Ovary (tissue), 7 donors: ENCODE measurements at regions not wholly inside any gene's neighbourhood (a gene's known extent, or its start where the extent isn't known, plus 50 kb on each side); places are given as distances from the start of the nearest gene placed in this dataset.
A peak's percentile ranks its signal among the peaks of the same experiment; 100 is the strongest.

Experiments
- DNase-seq, 5 donors: peaks; one replicate each; pipeline ENCODE4 v3.0.0-alpha.2; 2019 to 2020
- H3K27ac ChIP-seq, 2 donors: fragments of 200-600 bp; one replicate each; pipeline versions ENCODE4 v1.5.1 to v1.8.0; 2019 to 2022
- H3K27me3 ChIP-seq: fragments of 200-600 bp; one replicate; pipeline ENCODE4 v1.8.0; 2022
- H3K36me3 ChIP-seq: fragments of 200-600 bp; sonication (generic); one replicate; pipeline ENCODE4 v1.5.1; 2019
- H3K4me1 ChIP-seq: one replicate; pipeline ENCODE4 v1.8.1; 2013; ENCODE audit warnings: mild to moderate bottlenecking, moderate library complexity; ENCODE audit not compliant: insufficient read depth
- H3K4me3 ChIP-seq: fragments of 200-600 bp; sonication (generic); one replicate; pipeline ENCODE4 v1.5.1; 2017
- H3K9me3 ChIP-seq, 2 donors: fragments of 200-600 bp in 1 of 2; sonication (generic) in 1 of 2; one replicate each; pipeline versions ENCODE4 v1.5.1 to v1.8.1; 2013 to 2019; ENCODE audit warnings: mild to moderate bottlenecking in 1 of 2, moderate library complexity in 1 of 2
- EP300 ChIP-seq: sonication (generic); formaldehyde crosslinking; IDR thresholded peaks from one replicate; pipeline ENCODE4 v1.6.1; 2017; ENCODE audit warnings: antibody characterized with exemption
- POLR2A ChIP-seq: fragments of 450-650 bp; IDR thresholded peaks from one replicate; pipeline ENCODE4 v1.6.1; 2017; ENCODE audit warnings: antibody characterized with exemption, mild to moderate bottlenecking, moderate library complexity
- WGBS, 3 donors: extraction: QIAGEN DNeasy Blood & Tissue Kit in 1 of 3; methylation state at CpG; one replicate each; pipeline versions ENCODE4 v1.1.5 to v1.1.7; 2013 to 2017; 5-methylcytosine and 5-hydroxymethylcytosine counted together
- intact Hi-C, 4 donors: fragments of 100-400 bp; cut with DNase I; formaldehyde crosslinking; loops; one replicate each; pipeline versions ENCODE4 v1.11.0 to v1.15.1; 2022 to 2023
- TF ChIP-seq, protein P1 (sequence below), 3 donors: fragments of 450-650 bp in 2 of 3; fragments of 200-600 bp in 1 of 3; IDR thresholded peaks; one replicate each; pipeline versions ENCODE4 v1.5.1 to v1.8.0; 2016 to 2022; ENCODE audit warnings: antibody characterized with exemption in 3 of 3, mild to moderate bottlenecking in 1 of 3
- donor health status: DM: no; HTN: no; CAD: no; lungs with moderate emphysema.
- donor health status: DM: no; HTN: no; CAD: no.
- donor health status: Bipolar disorder and iron deficiency.
- donor health status: DM: no; HTN: no; CAD: no.
- donor health status: DM: yes; HTN: yes; CAD: no.

DNA sequence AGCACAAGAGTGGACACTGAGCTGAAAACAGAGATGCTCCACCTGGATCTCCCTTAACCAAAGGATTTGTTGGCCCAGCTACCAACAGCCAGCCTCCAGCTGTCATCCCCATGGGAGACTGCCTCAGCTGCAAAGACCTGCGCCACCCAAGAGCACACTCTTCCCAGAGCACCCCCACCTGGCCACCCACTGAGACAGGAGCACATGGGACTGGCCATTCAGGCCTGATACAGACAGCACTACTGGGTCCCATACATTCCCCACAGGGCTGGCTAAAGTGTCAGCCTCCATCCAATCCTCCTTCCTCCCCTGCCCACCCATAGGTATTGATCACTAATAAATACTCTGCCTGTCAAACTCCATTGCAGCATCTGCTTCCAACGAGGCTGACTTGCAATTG lies 241.5 kb downstream of the BCL11B start:
- Histone ChIP-seq H3K27me3 (no peaks in the 10 kb centered on the region), H3K36me3 (no peaks in the 10 kb centered on the region), H3K4me1 (no peaks in the 10 kb centered on the region), H3K4me3 (no peak overlapping the region), H3K27ac (no peak overlapping the region), H3K9me3 (no peaks in the 10 kb centered on the region)
- TF ChIP-seq EP300 = no peak
- TF ChIP-seq, protein P1, sequence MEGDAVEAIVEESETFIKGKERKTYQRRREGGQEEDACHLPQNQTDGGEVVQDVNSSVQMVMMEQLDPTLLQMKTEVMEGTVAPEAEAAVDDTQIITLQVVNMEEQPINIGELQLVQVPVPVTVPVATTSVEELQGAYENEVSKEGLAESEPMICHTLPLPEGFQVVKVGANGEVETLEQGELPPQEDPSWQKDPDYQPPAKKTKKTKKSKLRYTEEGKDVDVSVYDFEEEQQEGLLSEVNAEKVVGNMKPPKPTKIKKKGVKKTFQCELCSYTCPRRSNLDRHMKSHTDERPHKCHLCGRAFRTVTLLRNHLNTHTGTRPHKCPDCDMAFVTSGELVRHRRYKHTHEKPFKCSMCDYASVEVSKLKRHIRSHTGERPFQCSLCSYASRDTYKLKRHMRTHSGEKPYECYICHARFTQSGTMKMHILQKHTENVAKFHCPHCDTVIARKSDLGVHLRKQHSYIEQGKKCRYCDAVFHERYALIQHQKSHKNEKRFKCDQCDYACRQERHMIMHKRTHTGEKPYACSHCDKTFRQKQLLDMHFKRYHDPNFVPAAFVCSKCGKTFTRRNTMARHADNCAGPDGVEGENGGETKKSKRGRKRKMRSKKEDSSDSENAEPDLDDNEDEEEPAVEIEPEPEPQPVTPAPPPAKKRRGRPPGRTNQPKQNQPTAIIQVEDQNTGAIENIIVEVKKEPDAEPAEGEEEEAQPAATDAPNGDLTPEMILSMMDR (IDR thresholded peaks at IDR 0.05) = no peak
- TF ChIP-seq POLR2A = no peak
- WGBS, 3 donors = 59 to 73% (median 67%) methylated on average over 2 of the region's 2 CpGs
- DNase-seq = no peak
- intact Hi-C loops = no loop called here

DNA sequence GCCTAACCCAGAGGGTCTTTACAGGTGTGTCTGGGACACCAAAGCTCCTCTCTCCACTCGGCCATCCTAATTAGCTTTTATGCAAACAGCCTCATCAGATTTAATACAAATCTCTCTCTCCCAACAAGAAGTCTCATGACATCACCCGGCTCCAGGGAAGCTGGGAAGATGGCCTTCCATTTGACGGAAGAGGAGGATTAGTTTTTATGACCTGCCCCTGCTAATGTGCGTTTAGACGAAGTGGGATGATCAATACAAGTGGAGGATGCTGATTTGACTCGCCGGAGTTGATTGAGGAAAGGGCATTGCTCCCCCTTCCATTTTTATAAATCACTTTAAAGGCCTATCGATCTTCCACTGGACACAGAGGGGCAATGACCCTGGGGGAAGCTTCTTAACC lies 239.2 kb downstream of the BCL11B start:
- Histone ChIP-seq H3K36me3 (no peaks in the 10 kb centered on the region), H3K4me1 (no peaks in the 10 kb centered on the region), H3K27ac (no peak overlapping the region), H3K4me3 (no peak overlapping the region), H3K9me3 (no peaks in the 10 kb centered on the region), H3K27me3 (no peaks in the 10 kb centered on the region)
- intact Hi-C loops = no loop called here
- 74 to 82% (median 74%) methylated on average over 8 of the region's 8 CpGs for WGBS, 3 donors
- no peak for DNase-seq
- TF ChIP-seq POLR2A (no peak), EP300 (no peak)
- TF ChIP-seq, protein P1 (IDR thresholded peaks at IDR 0.05) = no peak

DNA sequence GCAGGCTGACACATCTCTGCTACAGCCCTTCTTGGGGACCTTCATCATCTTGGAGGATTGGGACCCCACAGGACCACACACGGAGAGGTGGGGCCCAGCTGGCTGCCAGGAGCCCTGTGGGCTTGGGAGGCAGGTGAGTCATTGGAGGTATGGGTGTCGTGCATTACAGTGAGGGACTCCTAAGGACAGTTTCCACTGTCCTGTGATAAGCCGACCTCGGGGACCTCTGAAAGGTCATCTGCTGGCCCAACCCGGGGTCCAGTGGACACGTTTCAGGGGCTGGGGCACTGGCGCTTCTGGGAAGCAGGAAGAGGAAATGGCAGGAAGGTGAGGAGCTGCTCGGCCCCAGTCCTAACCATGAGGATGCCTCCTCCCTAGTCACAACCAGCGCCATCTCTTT lies 238.0 kb downstream of the BCL11B start:
- Histone ChIP-seq H3K4me3 (no peak overlapping the region), H3K27ac (no peak overlapping the region), H3K27me3 (no peaks in the 10 kb centered on the region), H3K4me1 (no peaks in the 10 kb centered on the region), H3K36me3 (no peaks in the 10 kb centered on the region), H3K9me3 (no peaks in the 10 kb centered on the region)
- DNase-seq = no peak
- 88 to 95% (median 91%) methylated on average over 9 of the region's 9 CpGs for WGBS, 3 donors
- TF ChIP-seq EP300 = no peak
- TF ChIP-seq, protein P1 (IDR thresholded peaks at IDR 0.05) = no peak
- TF ChIP-seq POLR2A = no peak
- intact Hi-C loops = no loop called here

DNA sequence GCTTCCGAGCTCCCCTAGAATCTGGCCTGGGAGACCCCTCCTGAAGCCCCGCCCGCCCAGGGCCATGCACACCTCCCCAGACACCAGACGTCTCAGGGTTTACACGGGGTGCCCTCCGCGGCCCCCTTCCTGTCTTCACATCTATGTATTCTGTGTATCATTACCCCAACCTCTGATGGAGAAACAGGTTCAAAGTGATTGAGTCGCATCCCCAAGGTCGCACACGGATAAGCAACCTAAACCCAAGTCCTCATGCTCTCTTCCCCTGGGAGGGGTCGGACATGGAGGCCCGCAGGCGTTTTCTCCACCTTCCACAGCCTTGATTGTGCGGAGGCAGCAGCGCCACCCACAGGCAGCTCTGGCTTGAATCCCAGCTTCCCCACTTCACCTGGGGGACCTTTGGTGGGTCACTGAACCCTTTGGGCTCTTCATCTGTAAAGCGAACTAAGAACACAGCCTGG lies 237.3 kb downstream of the BCL11B start:
- 86 to 90% (median 86%) methylated on average over 16 of the region's 16 CpGs for WGBS, 3 donors
- TF ChIP-seq POLR2A = no peak
- no peak for TF ChIP-seq EP300
- intact Hi-C loops = no loop called here
- no peaks in the 10 kb centered on the region for H3K27me3 ChIP-seq
- no peaks in the 10 kb centered on the region for H3K4me1 ChIP-seq
- DNase-seq = no peak
- H3K4me3 ChIP-seq = no peak overlapping the region
- no peak overlapping the region for H3K27ac ChIP-seq
- H3K9me3 ChIP-seq = no peaks in the 10 kb centered on the region
- H3K36me3 ChIP-seq = no peaks in the 10 kb centered on the region

DNA sequence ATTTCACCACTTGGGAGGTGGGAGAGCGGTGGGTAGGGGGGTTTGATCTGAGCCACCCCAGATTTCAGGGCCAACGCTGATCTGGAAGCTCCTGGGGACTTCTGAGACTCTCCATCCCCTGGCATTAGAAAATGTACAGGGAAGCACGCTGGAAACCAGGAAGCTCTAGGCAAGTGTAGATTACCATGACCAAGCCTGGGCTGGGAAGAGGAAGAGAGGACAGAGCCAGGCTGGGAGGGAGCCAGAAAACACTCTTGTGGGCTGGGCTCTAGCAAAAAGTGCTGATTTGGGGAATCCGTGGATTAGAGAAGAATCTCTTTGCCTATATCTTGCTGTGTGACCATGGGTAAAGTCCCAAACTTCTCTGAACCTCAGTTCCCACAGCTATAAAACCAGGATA lies 236.7 kb downstream of the BCL11B start:
- Histone ChIP-seq H3K4me1 (no peaks in the 10 kb centered on the region), H3K9me3 (no peaks in the 10 kb centered on the region), H3K4me3 (no peak overlapping the region), H3K27me3 (no peaks in the 10 kb centered on the region), H3K27ac (no peak overlapping the region), H3K36me3 (no peaks in the 10 kb centered on the region)
- 57 to 61% (median 59%) methylated on average over 4 of the region's 4 CpGs for WGBS, 3 donors
- intact Hi-C loops = no loop called here
- peak in 3 of 5 donors; percentile 18 to 41 (median 26) for DNase-seq
- TF ChIP-seq EP300 (no peak), POLR2A (no peak)
- TF ChIP-seq, protein P1 (IDR thresholded peaks at IDR 0.05) = no peak
